GM23248 (cell line): ENCODE measurements at regions not wholly inside any gene's neighbourhood (a gene's known extent, or its start where the extent isn't known, plus 50 kb on each side); places are given as distances from the start of the nearest gene placed in this dataset.

Experiments
- EZH2 ChIP-seq: fragments of 200-600 bp; sonication (generic); IDR thresholded peaks from 2 replicates; pipeline ENCODE4 v1.6.1; 2018; ENCODE audit warnings: antibody characterized with exemption, mild to moderate bottlenecking; ENCODE audit not compliant: insufficient read depth, poor library complexity, severe bottlenecking
- EZH2phosphoT487 ChIP-seq: fragments of 200-600 bp; sonication (generic); IDR thresholded peaks from 2 replicates; pipeline ENCODE4 v1.6.1; 2018; ENCODE audit warnings: antibody characterized with exemption, moderate library complexity, mild to moderate bottlenecking, low read depth; ENCODE audit not compliant: insufficient read depth

DNA sequence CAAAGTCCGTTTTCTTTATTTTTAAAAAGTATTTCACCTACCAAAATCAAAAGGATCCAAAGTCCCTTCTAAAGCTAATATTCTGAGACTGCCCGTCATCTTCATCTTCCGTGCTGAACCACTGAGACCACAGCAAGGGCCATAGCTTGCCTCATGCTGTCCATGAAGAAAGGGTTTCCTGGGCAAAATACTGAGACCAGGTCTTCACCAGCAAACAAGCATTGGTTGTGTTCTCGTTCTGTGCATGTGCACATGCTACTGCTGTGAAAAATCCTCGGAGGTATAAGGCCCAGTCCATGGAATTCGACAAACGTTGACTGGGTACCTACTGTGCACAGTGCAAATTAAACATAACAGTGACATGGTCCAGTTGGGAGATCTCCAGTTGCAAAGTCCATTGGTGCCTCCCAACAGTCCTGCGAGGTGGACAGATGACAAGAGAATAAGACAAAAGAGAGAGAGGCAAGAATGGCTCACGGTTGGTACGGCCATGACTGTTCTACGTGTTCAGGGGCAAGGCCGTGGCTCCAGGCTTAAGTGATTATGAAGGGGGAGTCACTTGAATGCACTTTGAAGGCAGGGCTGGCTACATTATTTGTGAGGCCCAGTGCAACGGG is 192.6 kb upstream of the GLI2 start:
- TF ChIP-seq EZH2phosphoT487: no peak
- no peak for TF ChIP-seq EZH2
